ENCODE measurements at regions not wholly inside any gene's neighbourhood (a gene's known extent, or its start where the extent isn't known, plus 50 kb on each side); places are given as distances from the start of the nearest gene placed in this dataset.

- Histone ChIP-seq H3K79me2 (ENCODE audit: control insufficient read depth, insufficient read depth, low read length) (no peaks in the 10 kb centered on the region), H4K20me1 (replicated peaks; ENCODE audit: control insufficient read depth, insufficient read depth, low read length) (no peaks in the 10 kb centered on the region), H3K27ac (ENCODE audit: extremely low read depth, low read depth, low read length) (no peak overlapping the region), H3K4me3 (no peak overlapping the region), H3K27me3 (ENCODE audit: control insufficient read depth in 2 of 2, insufficient read depth in 2 of 2, low read length in 2 of 2) (no peaks in the 10 kb centered on the region), H3K9ac (ENCODE audit: insufficient read depth in 1 of 2, low read depth in 2 of 2, low read length in 2 of 2) (no peak overlapping the region), H3K4me2 (ENCODE audit: insufficient read depth, low read length) (no peak overlapping the region), H3K4me1 (replicated peaks in 1 of 2; ENCODE audit: control insufficient read depth in 2 of 2, insufficient read depth in 2 of 2, low read length in 2 of 2) (no peaks in the 10 kb centered on the region; a peak in 1 of 5 replicates), H2AFZ (ENCODE audit: low read depth, low read length) (no peak overlapping the region), H3K9me3 (replicated peaks; ENCODE audit: control insufficient read depth, insufficient read depth, low read depth, low read length) (no peaks in the 10 kb centered on the region), H3K9me1 (ENCODE audit: control insufficient read depth, insufficient read depth, low read length) (no peaks in the 10 kb centered on the region), H3K36me3 (ENCODE audit: control insufficient read depth, insufficient read depth, low read length) (no peaks in the 10 kb centered on the region)
- DNase-seq (ENCODE audit: extremely low read depth in 1 of 4, low spot score in 3 of 4): no peak
- TF ChIP-seq RBM25 (IDR thresholded peaks at IDR 0.05; ENCODE audit: low read depth, low read length, severe bottlenecking) (peak; percentile 8), MEF2A (IDR thresholded peaks at IDR 0.05; ENCODE audit: control insufficient read depth, low read depth, low read length) (no peak)
- ATAC-seq: no peak
- intact Hi-C loops (cut with micrococcal nuclease): no loop called here
- POLR2A ChIA-PET: no interaction called here
- 42% methylated on average over 2 of the region's 2 CpGs for WGBS (ENCODE audit: insufficient coverage, low coverage, missing lambda C conversion rate)
- no peak for FAIRE-seq
- in situ Hi-C loops (cut with MboI): no loop called here
- CTCF ChIA-PET (ENCODE audit: low intra/inter-chr PET ratio): no interaction called here
- no TSS peak for BruUV-seq (replicated peaks)
Measured at GRCh38 chr13:48146636-48147035, 51.7 kb upstream of the MED4 start.

GRCh38 chr13:48146122-48146521 is 51.2 kb upstream of the MED4 start:
- DNase-seq (ENCODE audit: extremely low read depth in 1 of 4, low spot score in 3 of 4) (no peak), FAIRE-seq (no peak), ATAC-seq (no peak)
- no peaks in the 10 kb centered on the region for H3K9me1 ChIP-seq (ENCODE audit: control insufficient read depth, insufficient read depth, low read length)
- in situ Hi-C loops (cut with MboI) (no loop called here), intact Hi-C loops (cut with micrococcal nuclease) (no loop called here)
- H4K20me1 ChIP-seq (replicated peaks; ENCODE audit: control insufficient read depth, insufficient read depth, low read length): no peaks in the 10 kb centered on the region
- ChIA-PET POLR2A (no interaction called here), CTCF (ENCODE audit: low intra/inter-chr PET ratio) (no interaction called here)
- H2AFZ ChIP-seq (ENCODE audit: low read depth, low read length): no peak overlapping the region
- no peak overlapping the region for H3K9ac ChIP-seq (ENCODE audit: insufficient read depth in 1 of 2, low read depth in 2 of 2, low read length in 2 of 2)
- no peaks in the 10 kb centered on the region for H3K36me3 ChIP-seq (ENCODE audit: control insufficient read depth, insufficient read depth, low read length)
- no peaks in the 10 kb centered on the region for H3K9me3 ChIP-seq (replicated peaks; ENCODE audit: control insufficient read depth, insufficient read depth, low read depth, low read length)
- no peaks in the 10 kb centered on the region for H3K79me2 ChIP-seq (ENCODE audit: control insufficient read depth, insufficient read depth, low read length)
- TF ChIP-seq ARID3B (CRISPR knock-in tag; IDR thresholded peaks at IDR 0.05; ENCODE audit: borderline replicate concordance) (no peak), HOXB6 (CRISPR knock-in tag; IDR thresholded peaks at IDR 0.05; ENCODE audit: borderline replicate concordance) (no peak)
- H3K27me3 ChIP-seq (ENCODE audit: control insufficient read depth in 2 of 2, insufficient read depth in 2 of 2, low read length in 2 of 2): no peaks in the 10 kb centered on the region
- BruUV-seq (replicated peaks): no TSS peak
- H3K27ac ChIP-seq (ENCODE audit: extremely low read depth, low read depth, low read length): no peak overlapping the region
- no peak overlapping the region for H3K4me3 ChIP-seq
- 7% methylated on average over 1 of the region's 1 CpG for WGBS (ENCODE audit: insufficient coverage, low coverage, missing lambda C conversion rate)
- H3K4me1 ChIP-seq (replicated peaks in 1 of 2; ENCODE audit: control insufficient read depth in 2 of 2, insufficient read depth in 2 of 2, low read length in 2 of 2): no peaks in the 10 kb centered on the region; a peak in 1 of 5 replicates
- no peak overlapping the region for H3K4me2 ChIP-seq (ENCODE audit: insufficient read depth, low read length)
